ENCODE measurements at regions not wholly inside any gene's neighbourhood (a gene's known extent, or its start where the extent isn't known, plus 50 kb on each side); places are given as distances from the start of the nearest gene placed in this dataset.

DNA sequence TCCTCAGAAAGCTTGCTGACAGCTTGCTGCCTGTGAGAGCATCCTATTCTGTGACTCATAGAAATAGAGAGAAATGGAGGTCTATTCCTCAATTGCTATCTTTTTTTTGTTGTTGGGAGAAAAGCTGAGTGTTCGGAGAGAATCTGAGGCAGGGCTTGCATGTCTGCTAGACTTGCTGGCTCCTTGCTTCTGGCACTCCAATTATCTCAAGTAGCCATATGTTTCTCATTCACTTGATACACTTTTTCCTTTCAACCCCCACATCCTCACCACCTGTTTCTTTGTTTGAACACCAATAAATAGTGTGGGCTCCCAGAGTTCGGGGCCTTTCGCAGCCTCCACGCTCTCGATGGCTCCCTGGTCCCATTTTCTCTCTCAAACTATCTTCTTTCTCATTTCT, 172.2 kb downstream of the SH2D4B start:
- TF ChIP-seq POLR2A (IDR thresholded peaks at IDR 0.05; ENCODE audit: low read depth, low read length), result no peak
- TF ChIP-seq, protein P1, sequence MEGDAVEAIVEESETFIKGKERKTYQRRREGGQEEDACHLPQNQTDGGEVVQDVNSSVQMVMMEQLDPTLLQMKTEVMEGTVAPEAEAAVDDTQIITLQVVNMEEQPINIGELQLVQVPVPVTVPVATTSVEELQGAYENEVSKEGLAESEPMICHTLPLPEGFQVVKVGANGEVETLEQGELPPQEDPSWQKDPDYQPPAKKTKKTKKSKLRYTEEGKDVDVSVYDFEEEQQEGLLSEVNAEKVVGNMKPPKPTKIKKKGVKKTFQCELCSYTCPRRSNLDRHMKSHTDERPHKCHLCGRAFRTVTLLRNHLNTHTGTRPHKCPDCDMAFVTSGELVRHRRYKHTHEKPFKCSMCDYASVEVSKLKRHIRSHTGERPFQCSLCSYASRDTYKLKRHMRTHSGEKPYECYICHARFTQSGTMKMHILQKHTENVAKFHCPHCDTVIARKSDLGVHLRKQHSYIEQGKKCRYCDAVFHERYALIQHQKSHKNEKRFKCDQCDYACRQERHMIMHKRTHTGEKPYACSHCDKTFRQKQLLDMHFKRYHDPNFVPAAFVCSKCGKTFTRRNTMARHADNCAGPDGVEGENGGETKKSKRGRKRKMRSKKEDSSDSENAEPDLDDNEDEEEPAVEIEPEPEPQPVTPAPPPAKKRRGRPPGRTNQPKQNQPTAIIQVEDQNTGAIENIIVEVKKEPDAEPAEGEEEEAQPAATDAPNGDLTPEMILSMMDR (conservative IDR thresholded peaks at IDR 0.05; ENCODE audit: low read depth, low read length), result no peak
- TF ChIP-seq, protein P2, sequence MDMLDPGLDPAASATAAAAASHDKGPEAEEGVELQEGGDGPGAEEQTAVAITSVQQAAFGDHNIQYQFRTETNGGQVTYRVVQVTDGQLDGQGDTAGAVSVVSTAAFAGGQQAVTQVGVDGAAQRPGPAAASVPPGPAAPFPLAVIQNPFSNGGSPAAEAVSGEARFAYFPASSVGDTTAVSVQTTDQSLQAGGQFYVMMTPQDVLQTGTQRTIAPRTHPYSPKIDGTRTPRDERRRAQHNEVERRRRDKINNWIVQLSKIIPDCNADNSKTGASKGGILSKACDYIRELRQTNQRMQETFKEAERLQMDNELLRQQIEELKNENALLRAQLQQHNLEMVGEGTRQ (IDR thresholded peaks at IDR 0.05; ENCODE audit: low read depth, low read length), result no peak
- TF ChIP-seq, protein P3, sequence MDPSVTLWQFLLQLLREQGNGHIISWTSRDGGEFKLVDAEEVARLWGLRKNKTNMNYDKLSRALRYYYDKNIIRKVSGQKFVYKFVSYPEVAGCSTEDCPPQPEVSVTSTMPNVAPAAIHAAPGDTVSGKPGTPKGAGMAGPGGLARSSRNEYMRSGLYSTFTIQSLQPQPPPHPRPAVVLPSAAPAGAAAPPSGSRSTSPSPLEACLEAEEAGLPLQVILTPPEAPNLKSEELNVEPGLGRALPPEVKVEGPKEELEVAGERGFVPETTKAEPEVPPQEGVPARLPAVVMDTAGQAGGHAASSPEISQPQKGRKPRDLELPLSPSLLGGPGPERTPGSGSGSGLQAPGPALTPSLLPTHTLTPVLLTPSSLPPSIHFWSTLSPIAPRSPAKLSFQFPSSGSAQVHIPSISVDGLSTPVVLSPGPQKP (IDR thresholded peaks at IDR 0.05; ENCODE audit: borderline replicate concordance, low read depth, low read length), result no peak

All from IMR-90 (cell line).